Liver (tissue), 8 donors: ENCODE measurements at regions not wholly inside any gene's neighbourhood (a gene's known extent, or its start where the extent isn't known, plus 50 kb on each side); places are given as distances from the start of the nearest gene placed in this dataset.

Source experiments
- DNase-seq: peaks from one replicate; pipeline ENCODE4 v3.0.0-alpha.2; 2017; ENCODE audit warnings: low spot score
- H3K27ac ChIP-seq, 2 donors: one replicate each; pipeline ENCODE4 v1.7.0; 2013; ENCODE audit warnings: inconsistent platforms in 2 of 2, low read length in 2 of 2, control low read depth in 1 of 2, low read depth in 1 of 2, mild to moderate bottlenecking in 1 of 2
- H3K27me3 ChIP-seq, 4 donors: one replicate each; pipeline versions ENCODE4 v1.6.1 to v1.7.0; 2013; ENCODE audit warnings: low read length in 3 of 4, inconsistent platforms in 1 of 4, mild to moderate bottlenecking in 1 of 4, moderate library complexity in 1 of 4; ENCODE audit not compliant: control insufficient read depth in 4 of 4, insufficient read depth in 4 of 4
- H3K36me3 ChIP-seq, 4 donors: one replicate each; pipeline versions ENCODE4 v1.6.1 to v1.7.0; 2013; ENCODE audit warnings: low read length in 3 of 4, mild to moderate bottlenecking in 3 of 4, low read depth in 1 of 4, moderate library complexity in 1 of 4; ENCODE audit not compliant: control insufficient read depth in 4 of 4, insufficient read depth in 3 of 4
- H3K4me1 ChIP-seq, 4 donors: one replicate each; pipeline versions ENCODE4 v1.6.1 to v1.7.0; 2013; ENCODE audit warnings: low read length in 3 of 4, mild to moderate bottlenecking in 3 of 4, moderate library complexity in 1 of 4; ENCODE audit not compliant: control insufficient read depth in 4 of 4, insufficient read depth in 4 of 4
- H3K4me3 ChIP-seq, 3 donors: one replicate each; pipeline versions ENCODE4 v1.6.1 to v1.7.0; 2013; ENCODE audit warnings: low read length in 3 of 3, control low read depth in 1 of 3, low read depth in 1 of 3, mild to moderate bottlenecking in 1 of 3
- H3K9ac ChIP-seq, 2 donors: one replicate each; pipeline ENCODE4 v1.7.0; 2013; ENCODE audit warnings: low read length in 2 of 2, mild to moderate bottlenecking in 2 of 2, moderate library complexity in 2 of 2, control low read depth in 1 of 2, low read depth in 1 of 2
- H3K9me3 ChIP-seq, 4 donors: one replicate each; pipeline versions ENCODE4 v1.6.1 to v1.7.0; 2013; ENCODE audit warnings: low read length in 3 of 4; ENCODE audit not compliant: control insufficient read depth in 4 of 4
- EGR1 ChIP-seq, 2 donors: IDR thresholded peaks; 2 replicates each; pipeline ENCODE4 v1.6.1; 2016 to 2018; ENCODE audit warnings: antibody characterized with exemption in 2 of 2, low read depth in 2 of 2
- FOXA1 ChIP-seq: IDR thresholded peaks from 2 replicates; pipeline ENCODE4 v1.6.1; 2016; ENCODE audit warnings: antibody characterized with exemption
- FOXA2 ChIP-seq: IDR thresholded peaks from 2 replicates; pipeline ENCODE4 v1.6.1; 2016; ENCODE audit warnings: antibody characterized with exemption
- GABPA ChIP-seq, 2 donors: IDR thresholded peaks in 1 of 2; conservative IDR thresholded peaks in 1 of 2; 2 replicates each; pipeline ENCODE4 v1.6.1; 2016; ENCODE audit warnings: antibody characterized with exemption in 2 of 2, mild to moderate bottlenecking in 1 of 2, moderate library complexity in 1 of 2
- HNF4A ChIP-seq, 2 donors: conservative IDR thresholded peaks; 2 replicates each; pipeline ENCODE4 v1.6.1; 2016; ENCODE audit warnings: antibody characterized with exemption in 2 of 2, mild to moderate bottlenecking in 2 of 2
- HNF4G ChIP-seq: IDR thresholded peaks from 2 replicates; pipeline ENCODE4 v1.6.1; 2016; ENCODE audit warnings: antibody characterized with exemption
- JUND ChIP-seq, 2 donors: IDR thresholded peaks; 2 replicates each; pipeline ENCODE4 v1.6.1; 2016; ENCODE audit warnings: antibody characterized with exemption in 2 of 2
- REST ChIP-seq: IDR thresholded peaks from 2 replicates; pipeline ENCODE4 v1.6.1; 2016; ENCODE audit warnings: antibody characterized with exemption, mild to moderate bottlenecking
- RXRA ChIP-seq, 2 donors: IDR thresholded peaks; 2 replicates each; pipeline ENCODE4 v1.6.1; 2017 to 2018; ENCODE audit warnings: antibody characterized with exemption in 2 of 2, mild to moderate bottlenecking in 1 of 2
- SP1 ChIP-seq: IDR thresholded peaks from 2 replicates; pipeline ENCODE4 v1.6.1; 2018; ENCODE audit warnings: antibody characterized with exemption, mild to moderate bottlenecking
- YY1 ChIP-seq: IDR thresholded peaks from 2 replicates; pipeline ENCODE4 v1.6.1; 2016; ENCODE audit warnings: antibody characterized with exemption, mild to moderate bottlenecking
- ZBTB33 ChIP-seq: IDR thresholded peaks from 2 replicates; pipeline ENCODE4 v1.6.1; 2016; ENCODE audit warnings: antibody characterized with exemption
- WGBS: extraction: QIAGEN DNeasy Blood & Tissue Kit; methylation state at CpG from one replicate; pipeline ENCODE4 v1.1.7; 2013; 5-methylcytosine and 5-hydroxymethylcytosine counted together
- TF ChIP-seq, protein P1 (sequence below): IDR thresholded peaks from 2 replicates; pipeline ENCODE4 v1.6.1; 2016; ENCODE audit warnings: antibody characterized with exemption
- TF ChIP-seq, protein P2 (sequence below): IDR thresholded peaks from 2 replicates; pipeline ENCODE4 v1.6.1; 2016; ENCODE audit warnings: antibody characterized with exemption
- TF ChIP-seq, protein P3 (sequence below): fragments of 150-350 bp; IDR thresholded peaks from 2 replicates; pipeline ENCODE4 v1.5.1; 2017; ENCODE audit warnings: improper control_type of control experiment, low read depth, low read length; ENCODE audit not compliant: missing input control
- donor health status: healthy.
- donor health status: healthy.
- donor health status: healthy.
- donor health status: healthy.
- donor health status: healthy.

GRCh38 chr3:159645874-159646273, 342.8 kb upstream of the IL12A start (continued):
- no peak for TF ChIP-seq REST
- TF ChIP-seq ZBTB33, result no peak

DNA sequence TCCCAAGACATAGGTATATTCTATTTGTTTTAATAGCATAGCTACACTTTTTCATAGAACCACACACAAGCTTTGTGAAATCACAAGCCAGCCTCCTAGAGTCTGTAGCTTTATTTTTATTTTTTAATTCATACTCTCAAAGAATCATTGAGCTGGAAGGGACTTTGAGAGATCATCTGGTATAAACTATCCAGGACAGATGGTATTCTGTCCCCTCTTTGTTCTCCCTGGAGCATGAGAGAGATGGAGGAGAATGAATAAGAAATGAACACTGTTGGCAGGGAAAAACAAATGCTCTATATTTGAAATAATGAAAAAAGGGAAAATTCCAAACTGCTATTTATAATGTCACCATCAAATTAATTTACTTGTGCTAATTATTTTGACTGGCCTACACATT, 338.7 kb upstream of the IL12A start:
- Histone ChIP-seq H3K27me3 (no peaks in the 10 kb centered on the region), H3K27ac (no peak overlapping the region), H3K9ac (no peak overlapping the region), H3K9me3 (no peaks in the 10 kb centered on the region), H3K4me1 (peaks cover 2 to 4% (median 3%) of the 10 kb centered on the region in 4 donors), H3K4me3 (no peak overlapping the region), H3K36me3 (no peaks in the 10 kb centered on the region)
- no peak for TF ChIP-seq SP1
- DNase-seq, result no peak

DNA sequence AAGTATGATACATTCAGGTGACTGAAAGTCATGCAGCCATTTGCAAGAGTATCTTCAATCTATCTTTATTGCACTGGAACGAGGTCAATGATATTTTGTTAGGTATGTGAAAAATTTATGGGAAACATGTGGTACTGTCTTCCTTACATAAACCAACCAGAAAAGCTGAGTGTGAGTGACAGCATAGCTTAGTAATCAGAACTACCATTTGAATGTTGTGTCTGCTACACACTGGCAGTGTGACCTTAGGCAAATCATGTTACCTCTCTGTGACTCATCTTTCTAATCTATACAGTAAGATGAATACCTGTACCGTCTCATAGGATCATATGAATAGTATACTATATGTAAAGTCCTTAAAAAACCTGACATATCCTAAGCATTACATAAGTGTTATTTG, 337.9 kb upstream of the IL12A start:
- Histone ChIP-seq H3K9ac (no peak overlapping the region), H3K36me3 (no peaks in the 10 kb centered on the region), H3K9me3 (no peaks in the 10 kb centered on the region), H3K4me1 (peaks cover 2 to 4% (median 3%) of the 10 kb centered on the region in 4 donors), H3K27me3 (no peaks in the 10 kb centered on the region), H3K27ac (no peak overlapping the region), H3K4me3 (no peak overlapping the region)
- DNase-seq, result no peak
- no peak for TF ChIP-seq REST
- no peak for TF ChIP-seq EGR1 (IDR thresholded peaks at IDR 0.05; ENCODE audit: low read depth in 2 of 2)
- TF ChIP-seq, protein P1, sequence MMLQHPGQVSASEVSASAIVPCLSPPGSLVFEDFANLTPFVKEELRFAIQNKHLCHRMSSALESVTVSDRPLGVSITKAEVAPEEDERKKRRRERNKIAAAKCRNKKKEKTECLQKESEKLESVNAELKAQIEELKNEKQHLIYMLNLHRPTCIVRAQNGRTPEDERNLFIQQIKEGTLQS, result no peak
- TF ChIP-seq FOXA2, result no peak
- no peak for TF ChIP-seq YY1
- no peak for TF ChIP-seq HNF4A (conservative IDR thresholded peaks at IDR 0.05)
- no peak for TF ChIP-seq JUND (IDR thresholded peaks at IDR 0.05)
- TF ChIP-seq RXRA (IDR thresholded peaks at IDR 0.05), result no peak
- no peak for TF ChIP-seq SP1
- TF ChIP-seq, protein P2, sequence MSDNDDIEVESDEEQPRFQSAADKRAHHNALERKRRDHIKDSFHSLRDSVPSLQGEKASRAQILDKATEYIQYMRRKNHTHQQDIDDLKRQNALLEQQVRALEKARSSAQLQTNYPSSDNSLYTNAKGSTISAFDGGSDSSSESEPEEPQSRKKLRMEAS, result no peak
- no peak for TF ChIP-seq FOXA1
- no peak for TF ChIP-seq HNF4G
- TF ChIP-seq, protein P3, sequence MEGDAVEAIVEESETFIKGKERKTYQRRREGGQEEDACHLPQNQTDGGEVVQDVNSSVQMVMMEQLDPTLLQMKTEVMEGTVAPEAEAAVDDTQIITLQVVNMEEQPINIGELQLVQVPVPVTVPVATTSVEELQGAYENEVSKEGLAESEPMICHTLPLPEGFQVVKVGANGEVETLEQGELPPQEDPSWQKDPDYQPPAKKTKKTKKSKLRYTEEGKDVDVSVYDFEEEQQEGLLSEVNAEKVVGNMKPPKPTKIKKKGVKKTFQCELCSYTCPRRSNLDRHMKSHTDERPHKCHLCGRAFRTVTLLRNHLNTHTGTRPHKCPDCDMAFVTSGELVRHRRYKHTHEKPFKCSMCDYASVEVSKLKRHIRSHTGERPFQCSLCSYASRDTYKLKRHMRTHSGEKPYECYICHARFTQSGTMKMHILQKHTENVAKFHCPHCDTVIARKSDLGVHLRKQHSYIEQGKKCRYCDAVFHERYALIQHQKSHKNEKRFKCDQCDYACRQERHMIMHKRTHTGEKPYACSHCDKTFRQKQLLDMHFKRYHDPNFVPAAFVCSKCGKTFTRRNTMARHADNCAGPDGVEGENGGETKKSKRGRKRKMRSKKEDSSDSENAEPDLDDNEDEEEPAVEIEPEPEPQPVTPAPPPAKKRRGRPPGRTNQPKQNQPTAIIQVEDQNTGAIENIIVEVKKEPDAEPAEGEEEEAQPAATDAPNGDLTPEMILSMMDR, result no peak
- no peak for TF ChIP-seq GABPA (IDR thresholded peaks at IDR 0.05 in 1 of 2, conservative IDR thresholded peaks at IDR 0.05 in 1 of 2)
- 53% methylated on average over 2 of the region's 2 CpGs for whole genome bisulfite sequencing
